SU-DHL-6 (cell line): ENCODE measurements at regions not wholly inside any gene's neighbourhood (a gene's known extent, or its start where the extent isn't known, plus 50 kb on each side); places are given as distances from the start of the nearest gene placed in this dataset.

Experiments used
- EZH2phosphoT487 ChIP-seq: fragments of 200-600 bp; sonication (generic), shearing (Covaris generic); conservative IDR thresholded peaks from 2 replicates; pipeline ENCODE4 v1.6.1; 2018; ENCODE audit warnings: mild to moderate bottlenecking, antibody characterized with exemption, low read length, moderate library complexity, mixed read lengths
- TF ChIP-seq, protein P1 (sequence below): fragments of 200-600 bp; sonication (generic); IDR thresholded peaks from one replicate; pipeline ENCODE4 v1.5.1; 2017; ENCODE audit warnings: antibody characterized with exemption, mild to moderate bottlenecking, low read length, moderate library complexity; ENCODE audit not compliant: insufficient read depth, poor library complexity, severe bottlenecking

- TF ChIP-seq, protein P1, sequence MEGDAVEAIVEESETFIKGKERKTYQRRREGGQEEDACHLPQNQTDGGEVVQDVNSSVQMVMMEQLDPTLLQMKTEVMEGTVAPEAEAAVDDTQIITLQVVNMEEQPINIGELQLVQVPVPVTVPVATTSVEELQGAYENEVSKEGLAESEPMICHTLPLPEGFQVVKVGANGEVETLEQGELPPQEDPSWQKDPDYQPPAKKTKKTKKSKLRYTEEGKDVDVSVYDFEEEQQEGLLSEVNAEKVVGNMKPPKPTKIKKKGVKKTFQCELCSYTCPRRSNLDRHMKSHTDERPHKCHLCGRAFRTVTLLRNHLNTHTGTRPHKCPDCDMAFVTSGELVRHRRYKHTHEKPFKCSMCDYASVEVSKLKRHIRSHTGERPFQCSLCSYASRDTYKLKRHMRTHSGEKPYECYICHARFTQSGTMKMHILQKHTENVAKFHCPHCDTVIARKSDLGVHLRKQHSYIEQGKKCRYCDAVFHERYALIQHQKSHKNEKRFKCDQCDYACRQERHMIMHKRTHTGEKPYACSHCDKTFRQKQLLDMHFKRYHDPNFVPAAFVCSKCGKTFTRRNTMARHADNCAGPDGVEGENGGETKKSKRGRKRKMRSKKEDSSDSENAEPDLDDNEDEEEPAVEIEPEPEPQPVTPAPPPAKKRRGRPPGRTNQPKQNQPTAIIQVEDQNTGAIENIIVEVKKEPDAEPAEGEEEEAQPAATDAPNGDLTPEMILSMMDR = no peak
- no peak for TF ChIP-seq EZH2phosphoT487
These were observed 607.5 kb upstream of the DPPA4 start for GRCh38 chr3:109944836-109945235.
